ENCODE measurements at regions not wholly inside any gene's neighbourhood (a gene's known extent, or its start where the extent isn't known, plus 50 kb on each side); places are given as distances from the start of the nearest gene placed in this dataset.

GRCh38 chr15:36330598-36330997 is 248.8 kb upstream of the CDIN1 start:
- TF ChIP-seq, protein P1, sequence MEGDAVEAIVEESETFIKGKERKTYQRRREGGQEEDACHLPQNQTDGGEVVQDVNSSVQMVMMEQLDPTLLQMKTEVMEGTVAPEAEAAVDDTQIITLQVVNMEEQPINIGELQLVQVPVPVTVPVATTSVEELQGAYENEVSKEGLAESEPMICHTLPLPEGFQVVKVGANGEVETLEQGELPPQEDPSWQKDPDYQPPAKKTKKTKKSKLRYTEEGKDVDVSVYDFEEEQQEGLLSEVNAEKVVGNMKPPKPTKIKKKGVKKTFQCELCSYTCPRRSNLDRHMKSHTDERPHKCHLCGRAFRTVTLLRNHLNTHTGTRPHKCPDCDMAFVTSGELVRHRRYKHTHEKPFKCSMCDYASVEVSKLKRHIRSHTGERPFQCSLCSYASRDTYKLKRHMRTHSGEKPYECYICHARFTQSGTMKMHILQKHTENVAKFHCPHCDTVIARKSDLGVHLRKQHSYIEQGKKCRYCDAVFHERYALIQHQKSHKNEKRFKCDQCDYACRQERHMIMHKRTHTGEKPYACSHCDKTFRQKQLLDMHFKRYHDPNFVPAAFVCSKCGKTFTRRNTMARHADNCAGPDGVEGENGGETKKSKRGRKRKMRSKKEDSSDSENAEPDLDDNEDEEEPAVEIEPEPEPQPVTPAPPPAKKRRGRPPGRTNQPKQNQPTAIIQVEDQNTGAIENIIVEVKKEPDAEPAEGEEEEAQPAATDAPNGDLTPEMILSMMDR (IDR thresholded peaks at IDR 0.05) = no peak
- H3K9me3 ChIP-seq = no peaks in the 10 kb centered on the region
- H3K27me3 ChIP-seq = no peaks in the 10 kb centered on the region
- H3K36me3 ChIP-seq = no peaks in the 10 kb centered on the region
- no peaks in the 10 kb centered on the region for H3K4me1 ChIP-seq
- no peak overlapping the region for H3K27ac ChIP-seq
- H3K4me3 ChIP-seq = no peak overlapping the region
- DNase-seq (ENCODE audit: low spot score) = no peak

GRCh38 chr15:36331531-36332275 is 247.7 kb upstream of the CDIN1 start:
- TF ChIP-seq, protein P1 (IDR thresholded peaks at IDR 0.05) = no peak
- no peak for DNase-seq (ENCODE audit: low spot score)
- Histone ChIP-seq H3K4me1 (no peaks in the 10 kb centered on the region), H3K27me3 (no peaks in the 10 kb centered on the region), H3K27ac (no peak overlapping the region), H3K36me3 (no peaks in the 10 kb centered on the region), H3K4me3 (no peak overlapping the region), H3K9me3 (no peaks in the 10 kb centered on the region)

DNA sequence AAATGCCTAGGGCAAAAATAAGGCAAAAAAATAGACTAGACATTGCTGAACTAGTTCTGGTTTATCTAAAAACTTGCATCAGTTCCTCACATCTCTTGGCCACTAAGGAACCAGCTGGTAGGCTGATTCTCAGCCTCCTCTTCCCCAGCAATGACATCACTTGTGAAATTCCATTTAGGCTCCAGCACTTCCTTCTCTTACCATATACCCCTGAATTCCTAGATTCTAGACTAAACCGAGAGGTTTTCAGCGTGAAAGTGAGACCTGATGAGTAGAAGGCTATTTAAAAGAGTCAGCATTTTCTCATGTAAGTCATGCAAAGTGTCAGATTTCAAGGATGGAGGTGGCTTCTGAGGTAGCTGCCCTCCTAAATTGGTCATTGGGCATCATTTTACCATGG is 247.1 kb upstream of the CDIN1 start:
- Histone ChIP-seq H3K27ac (no peak overlapping the region), H3K4me1 (no peaks in the 10 kb centered on the region), H3K9me3 (no peaks in the 10 kb centered on the region), H3K36me3 (no peaks in the 10 kb centered on the region), H3K27me3 (no peaks in the 10 kb centered on the region), H3K4me3 (no peak overlapping the region)
- no peak for DNase-seq (ENCODE audit: low spot score)
- TF ChIP-seq, protein P1 (IDR thresholded peaks at IDR 0.05) = no peak

DNA sequence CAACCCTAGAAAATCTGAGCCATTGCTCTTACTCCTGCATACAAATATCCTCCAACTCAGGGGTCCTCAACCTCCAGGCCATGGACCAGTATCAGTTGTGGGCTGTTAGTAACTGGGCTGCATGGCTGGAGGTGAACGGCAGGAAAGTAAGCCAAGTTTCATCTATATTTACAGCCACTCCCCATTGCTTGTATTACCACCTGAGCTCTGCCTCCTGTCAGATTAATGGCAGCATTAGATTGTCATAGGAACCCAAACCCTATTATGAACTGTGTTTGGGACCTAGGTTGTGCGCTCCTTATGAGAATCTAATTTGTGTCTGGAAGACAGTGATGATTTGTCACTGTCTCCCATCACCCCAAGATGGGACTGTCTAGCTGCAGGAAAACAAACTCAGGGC is 246.5 kb upstream of the CDIN1 start:
- no peak for DNase-seq (ENCODE audit: low spot score)
- Histone ChIP-seq H3K4me3 (no peak overlapping the region), H3K27me3 (no peaks in the 10 kb centered on the region), H3K9me3 (no peaks in the 10 kb centered on the region), H3K4me1 (no peaks in the 10 kb centered on the region), H3K27ac (no peak overlapping the region), H3K36me3 (no peaks in the 10 kb centered on the region)
- TF ChIP-seq, protein P1 (IDR thresholded peaks at IDR 0.05) = no peak

GRCh38 chr15:36334059-36334458 is 245.4 kb upstream of the CDIN1 start:
- Histone ChIP-seq H3K27me3 (no peaks in the 10 kb centered on the region), H3K4me3 (no peak overlapping the region), H3K9me3 (no peaks in the 10 kb centered on the region), H3K4me1 (no peaks in the 10 kb centered on the region), H3K36me3 (no peaks in the 10 kb centered on the region), H3K27ac (no peak overlapping the region)
- TF ChIP-seq, protein P1 (IDR thresholded peaks at IDR 0.05) = no peak
- DNase-seq (ENCODE audit: low spot score) = no peak

GRCh38 chr15:36335224-36335623 is 244.2 kb upstream of the CDIN1 start:
- Histone ChIP-seq H3K4me1 (no peaks in the 10 kb centered on the region), H3K36me3 (no peaks in the 10 kb centered on the region), H3K4me3 (no peak overlapping the region), H3K27me3 (no peaks in the 10 kb centered on the region), H3K9me3 (no peaks in the 10 kb centered on the region), H3K27ac (no peak overlapping the region)
- no peak for DNase-seq (ENCODE audit: low spot score)
- TF ChIP-seq, protein P1 (IDR thresholded peaks at IDR 0.05) = no peak

Data from right atrium auricular region (tissue), 2 donors.